IPS DF 19.7 (cell line): ENCODE measurements at regions not wholly inside any gene's neighbourhood (a gene's known extent, or its start where the extent isn't known, plus 50 kb on each side); places are given as distances from the start of the nearest gene placed in this dataset.

Experiments
- DNase-seq: peaks from one replicate; pipeline ENCODE4 v3.0.0-alpha.2; 2013; ENCODE audit warnings: low read depth, low spot score

DNA sequence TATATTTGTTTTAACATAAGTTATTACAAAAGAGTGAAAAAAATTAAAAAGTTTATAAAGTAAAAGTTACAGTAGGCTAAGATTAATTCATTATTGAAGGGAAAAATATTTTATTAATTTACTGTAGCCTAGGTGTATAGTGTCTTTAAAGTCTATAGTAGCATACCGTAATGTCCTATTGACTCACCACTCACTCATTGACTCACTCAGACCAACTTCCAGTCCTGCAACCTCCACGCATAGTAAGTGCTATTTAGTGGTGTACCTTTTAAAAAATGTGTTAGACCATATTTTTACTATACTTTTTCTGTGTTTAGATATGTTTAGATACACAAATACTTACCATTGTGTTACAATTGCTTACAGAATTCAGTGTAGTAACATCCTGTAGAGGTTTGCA is 841.1 kb downstream of the CENPC start:
- DNase-seq, result no peak

GRCh38 chr4:66694739-66695138 is 850.6 kb downstream of the CENPC start:
- no peak for DNase-seq

DNA sequence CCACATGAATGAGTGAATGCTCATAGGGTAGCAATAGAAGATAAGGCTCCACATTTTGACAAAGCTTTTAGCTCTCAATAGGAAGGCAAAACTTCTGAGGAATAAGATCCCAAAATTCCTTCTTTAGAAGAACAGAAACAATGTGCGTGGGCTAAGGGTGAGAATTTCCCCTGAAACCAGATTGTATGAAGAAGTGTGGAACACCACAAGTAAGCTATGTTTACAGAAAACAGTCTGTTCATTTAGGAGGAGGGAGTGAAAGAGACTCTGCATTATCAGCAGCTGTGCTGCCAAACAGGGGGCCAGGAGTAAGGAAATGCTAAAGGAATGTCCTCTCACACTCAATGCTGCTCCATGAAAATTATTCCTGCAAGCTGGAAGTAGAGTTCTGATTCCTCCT is 851.6 kb downstream of the CENPC start:
- no peak for DNase-seq

DNA sequence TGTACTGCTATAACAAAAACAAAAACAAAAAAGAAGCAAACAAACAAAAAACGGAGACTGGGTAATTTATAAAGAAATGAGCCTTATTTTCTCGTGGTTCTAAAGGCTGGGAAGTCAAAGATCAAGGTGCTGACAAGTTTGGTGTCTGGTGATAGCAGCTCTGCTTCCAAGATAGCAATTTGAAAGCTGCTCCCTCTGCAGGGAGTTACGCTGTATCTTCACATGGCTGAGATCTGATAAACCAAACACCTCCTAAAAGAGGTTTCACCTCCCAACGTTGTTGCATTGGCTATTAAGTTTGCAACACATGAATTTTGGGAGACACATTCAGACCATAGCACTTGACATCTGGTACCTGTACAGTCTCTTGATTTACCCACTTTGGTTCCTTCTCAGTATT is 854.2 kb downstream of the CENPC start:
- no peak for DNase-seq

- DNase-seq, result no peak
Observed at GRCh38 chr4:66688674-66689073, 856.6 kb downstream of the CENPC start.

DNA sequence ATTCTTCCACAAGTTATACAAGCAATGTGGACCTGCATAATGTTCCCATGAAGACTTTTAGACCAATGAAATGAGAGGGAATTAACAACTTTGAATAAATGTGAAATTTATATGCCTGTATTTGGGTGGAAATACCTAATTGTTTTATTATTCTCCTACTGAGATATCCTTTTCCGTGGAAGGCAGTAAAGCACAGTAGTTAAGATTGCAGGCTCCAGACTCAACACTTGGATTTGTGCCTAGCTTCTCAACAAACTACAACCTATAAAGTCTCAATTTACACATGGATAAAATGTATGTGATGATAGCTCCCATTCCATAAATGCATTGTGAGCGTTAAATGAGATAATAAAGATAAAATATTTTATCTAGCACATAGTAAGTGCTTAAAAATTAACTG is 857.8 kb downstream of the CENPC start:
- no peak for DNase-seq

DNA sequence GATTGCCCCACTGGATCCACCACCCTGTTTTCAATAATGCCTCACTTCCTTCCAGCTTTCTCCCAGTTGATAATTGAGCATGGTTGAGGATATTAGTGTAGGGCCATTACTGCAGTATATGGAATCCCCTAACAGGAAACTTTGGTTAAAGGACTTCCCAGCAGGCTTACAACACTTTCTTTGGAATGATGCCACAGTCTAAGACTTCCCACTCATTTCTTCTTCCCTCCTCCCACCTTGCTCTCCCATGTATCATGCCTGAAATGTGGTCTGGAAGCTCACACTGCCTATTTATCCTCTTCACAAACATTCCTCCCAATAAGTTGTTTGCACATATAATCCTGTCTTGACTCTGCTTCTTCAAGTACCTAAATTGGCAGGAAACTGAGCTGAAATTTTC is 863.3 kb downstream of the CENPC start:
- no peak for DNase-seq

- DNase-seq, result no peak
Observed at GRCh38 chr4:66667249-66667648, 878.1 kb downstream of the CENPC start.

DNA sequence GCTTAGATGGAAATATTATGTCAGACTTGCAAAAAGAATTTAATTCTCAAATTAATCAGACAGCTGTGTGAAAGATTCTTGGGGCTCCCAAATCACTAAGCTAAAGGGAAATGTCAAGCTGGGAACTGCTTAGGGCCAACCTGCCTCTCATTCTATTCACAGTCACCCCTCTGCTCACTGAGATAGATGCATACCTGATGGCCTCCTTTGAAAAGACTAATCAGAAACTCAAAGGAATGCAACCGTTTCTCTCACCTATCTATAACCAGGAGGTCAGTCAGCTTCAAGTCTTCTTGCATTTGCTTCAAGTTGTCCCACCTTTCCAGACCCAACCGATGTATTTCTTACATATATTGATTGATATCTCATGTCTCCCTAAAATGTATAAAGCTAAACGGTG is 882.7 kb downstream of the CENPC start:
- no peak for DNase-seq

GRCh38 chr4:66658809-66659208 is 886.5 kb downstream of the CENPC start:
- DNase-seq, result no peak

DNA sequence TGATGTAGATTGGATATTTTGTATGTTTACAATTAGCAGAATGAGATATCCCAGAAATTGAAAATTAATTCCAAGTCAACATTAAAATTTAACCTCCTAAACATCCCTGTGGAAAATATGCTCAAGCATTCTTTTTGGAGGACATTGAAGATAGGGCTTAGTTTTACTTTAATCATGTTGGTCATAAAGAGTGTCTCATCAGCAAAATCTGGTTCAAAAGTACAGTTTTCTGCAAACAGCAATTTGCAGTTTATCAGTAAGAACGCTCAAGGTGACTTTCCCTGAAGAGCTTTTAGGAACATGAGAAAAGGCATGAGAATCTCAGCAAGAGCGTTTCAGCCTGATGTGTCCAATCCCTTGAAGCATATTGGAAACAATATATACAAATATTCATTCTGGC is 889.8 kb downstream of the CENPC start:
- DNase-seq, result no peak

DNA sequence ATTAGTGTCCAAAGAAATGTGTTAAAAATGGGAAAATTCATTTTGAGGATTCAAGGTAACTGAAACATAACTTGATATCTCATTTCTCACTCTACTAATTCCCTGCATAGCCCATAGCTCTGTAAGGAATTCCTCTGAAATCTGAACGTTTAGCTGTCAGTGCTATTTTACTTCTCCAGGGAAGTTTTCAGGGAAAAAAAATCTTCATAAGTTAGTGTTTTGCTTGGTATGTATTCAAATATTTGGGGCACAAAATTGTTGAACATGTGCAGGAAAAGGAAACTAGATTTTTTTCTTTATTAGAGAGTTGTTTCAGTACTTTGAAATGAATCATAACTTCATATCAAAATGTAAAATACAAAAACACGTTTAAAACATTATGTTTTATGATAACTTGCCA is 891.4 kb downstream of the CENPC start:
- DNase-seq, result no peak

DNA sequence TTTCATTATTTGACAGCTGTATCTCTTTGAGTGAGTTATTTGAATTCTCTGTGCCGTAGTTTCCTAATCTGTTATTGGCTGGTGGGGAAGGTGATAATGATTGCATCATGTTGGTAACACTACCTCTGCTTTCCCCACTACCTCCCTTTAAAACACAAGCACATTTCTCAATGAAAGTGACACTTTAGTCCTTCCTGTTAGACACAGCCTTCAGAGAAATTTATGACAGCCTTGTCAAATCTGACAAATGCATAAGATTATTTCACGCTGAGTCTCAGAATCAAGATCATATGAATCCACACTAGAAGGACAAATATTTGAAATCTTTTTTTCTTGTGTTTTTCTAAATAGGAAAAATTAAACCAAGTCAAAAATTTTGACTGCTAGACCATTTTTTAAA is 896.1 kb downstream of the CENPC start:
- no peak for DNase-seq

GRCh38 chr4:66647926-66648325 is 897.4 kb downstream of the CENPC start:
- no peak for DNase-seq

DNA sequence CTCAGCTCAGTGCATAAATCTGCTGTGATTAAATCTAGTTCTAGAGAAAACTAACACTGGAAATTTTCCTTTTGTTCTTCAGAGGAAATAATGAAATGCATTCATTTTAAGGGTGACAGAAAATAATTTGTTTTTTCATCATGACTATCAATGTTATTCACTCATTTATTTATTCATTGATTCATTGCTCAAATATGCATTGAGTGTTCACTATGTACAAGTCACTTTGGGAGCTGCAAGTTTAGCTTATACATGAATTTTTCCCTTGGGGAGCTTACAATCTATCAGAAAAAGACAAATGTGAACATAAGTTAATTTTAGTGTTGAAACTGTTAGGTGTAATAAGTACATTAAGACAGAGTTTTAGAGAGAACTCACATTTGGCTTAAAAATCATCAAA is 897.8 kb downstream of the CENPC start:
- DNase-seq, result no peak

- no peak for DNase-seq
Observed at GRCh38 chr4:66640233-66640990, 904.9 kb downstream of the CENPC start.

GRCh38 chr4:66639361-66639760 is 905.9 kb downstream of the CENPC start:
- no peak for DNase-seq

- DNase-seq, result no peak
Observed at GRCh38 chr4:66636349-66636748, 909.0 kb downstream of the CENPC start.

GRCh38 chr4:66633477-66633876 is 911.8 kb downstream of the CENPC start:
- no peak for DNase-seq

- no peak for DNase-seq
Observed at GRCh38 chr4:66629927-66630326, 915.4 kb downstream of the CENPC start.

DNA sequence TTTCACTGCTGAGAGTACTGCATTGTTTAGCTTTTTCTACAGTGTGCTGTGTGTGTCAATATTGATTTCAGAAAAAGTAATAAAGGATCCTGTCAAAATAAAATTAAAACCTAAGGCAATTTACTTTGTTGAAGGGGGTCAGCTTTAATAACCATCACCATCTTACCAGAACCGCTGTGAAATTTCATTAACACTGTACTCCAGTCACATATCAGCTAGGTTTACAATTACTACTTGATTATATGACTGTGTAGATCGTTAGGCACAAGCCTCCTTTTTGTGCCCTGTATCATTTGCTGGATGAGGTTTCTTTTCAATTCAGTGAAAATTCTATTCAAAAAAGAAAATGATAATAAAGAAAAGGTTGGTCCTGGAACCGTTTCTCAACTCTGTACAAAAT is 917.2 kb downstream of the CENPC start:
- no peak for DNase-seq

GRCh38 chr4:66625480-66625879 is 919.8 kb downstream of the CENPC start:
- no peak for DNase-seq

DNA sequence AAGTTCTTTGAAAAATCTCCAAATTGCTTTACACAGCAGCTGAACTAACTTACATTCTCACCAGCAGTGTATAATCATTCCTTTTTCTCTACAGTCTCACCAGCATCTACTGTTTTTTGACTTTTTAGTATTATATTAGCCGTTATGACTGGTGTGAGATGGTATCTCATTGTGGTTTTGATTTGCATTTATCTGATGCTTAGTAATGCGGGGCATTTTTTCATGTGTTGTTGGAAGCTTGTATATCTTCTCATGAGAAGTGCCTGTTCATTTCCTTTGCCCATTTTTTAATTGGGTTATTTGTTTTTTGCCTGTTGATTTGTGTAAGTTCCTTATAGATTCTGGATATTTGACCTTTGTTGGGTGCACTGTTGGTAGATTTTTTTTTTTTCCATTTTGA is 931.7 kb downstream of the CENPC start:
- DNase-seq, result no peak

DNA sequence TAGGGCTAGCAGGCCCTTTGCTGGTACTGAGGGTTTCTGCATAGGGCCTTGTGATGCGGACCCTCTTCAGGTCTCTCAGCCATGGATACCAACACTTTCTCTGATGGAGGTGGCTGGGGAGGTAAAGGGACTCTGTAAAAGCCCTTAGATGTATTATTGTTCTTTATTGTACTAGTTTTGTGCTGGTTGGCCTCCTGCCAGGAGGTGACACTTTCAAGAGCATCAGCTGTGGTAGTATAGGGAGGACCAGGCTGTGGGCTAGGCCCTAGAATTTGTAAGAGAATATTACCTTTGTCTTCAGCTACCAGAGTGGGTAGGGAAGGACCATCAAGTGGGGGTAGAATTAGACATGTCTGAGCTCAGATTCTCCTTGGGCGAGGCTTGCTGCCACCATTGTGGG is 936.3 kb downstream of the CENPC start:
- no peak for DNase-seq
